ENCODE measurements at regions not wholly inside any gene's neighbourhood (a gene's known extent, or its start where the extent isn't known, plus 50 kb on each side); places are given as distances from the start of the nearest gene placed in this dataset.
"Not testable (repeated sequence)": the region's sequence is repeated elsewhere in the genome, so short reads cannot be mapped to it uniquely, and the experiment has no call there.

- TF ChIP-seq CTCF (IDR thresholded peaks at IDR 0.05): no peak
- intact Hi-C loops (cut with DNase I): no loop called here
- H3K4me3 ChIP-seq: no peak overlapping the region
- DNase-seq (no peak), ATAC-seq (peak; percentile 52 to 78 (median 66))
- 42 to 50% (median 50%) methylated on average over 4 of the region's 4 CpGs for WGBS, 3 donors
- H3K36me3 ChIP-seq (ENCODE audit: insufficient read depth in 1 of 2, low read depth in 1 of 2): no peaks in the 10 kb centered on the region
- H3K4me1 ChIP-seq: peaks cover 3% of the 10 kb centered on the region
- no peaks in the 10 kb centered on the region for H3K27me3 ChIP-seq (ENCODE audit: insufficient read depth in 3 of 3, low read length in 2 of 3)
- H3K9me3 ChIP-seq: no peaks in the 10 kb centered on the region
- H3K27ac ChIP-seq: peak overlapping the region; percentile 58
These were observed 62.9 kb upstream of the SERPINE2 start for GRCh38 chr2:224101820-224102630.

DNA sequence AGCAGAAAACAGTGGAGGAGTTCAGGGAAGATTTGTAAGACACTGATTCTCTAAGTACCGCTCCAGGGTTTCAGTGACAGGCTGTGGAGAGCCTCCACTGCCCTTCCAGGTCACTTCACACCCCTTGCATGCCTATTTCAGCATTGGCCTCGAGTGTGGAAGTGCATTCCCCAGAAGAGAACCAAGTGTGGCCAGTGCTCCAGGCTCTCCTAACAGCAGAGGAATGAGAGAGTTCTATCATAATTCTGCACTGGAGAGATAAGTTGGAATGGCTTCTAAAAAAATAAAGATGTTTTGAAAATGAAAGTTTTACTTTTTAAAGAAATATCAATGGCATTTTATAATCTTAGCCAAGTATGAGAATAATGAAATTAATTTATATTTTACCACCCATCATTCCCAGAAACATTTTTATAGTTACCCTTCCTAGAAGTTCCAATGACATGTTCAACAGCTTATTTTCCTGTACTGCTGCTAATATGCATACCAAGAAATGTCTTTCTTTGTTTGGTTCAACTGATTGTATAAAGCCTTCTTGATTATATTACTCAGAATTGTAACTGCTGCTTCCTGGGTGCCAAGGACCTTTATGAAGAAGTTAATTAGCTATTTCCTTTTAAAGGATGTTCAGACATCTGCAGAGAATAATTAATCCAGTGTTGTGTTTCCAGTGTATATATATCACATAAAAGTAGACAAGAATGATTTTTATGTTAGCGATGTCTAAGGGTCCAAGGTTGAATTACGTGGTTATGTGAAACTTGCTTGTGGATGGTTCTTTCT, 61.0 kb upstream of the SERPINE2 start:
- peaks cover 3% of the 10 kb centered on the region for H3K4me1 ChIP-seq
- no peak overlapping the region for H3K27ac ChIP-seq

GRCh38 chr2:224098481-224099230, 59.6 kb upstream of the SERPINE2 start:
- 61 to 70% (median 62%) methylated on average over 16 of the region's 16 CpGs for WGBS, 3 donors
- no peaks in the 10 kb centered on the region for H3K9me3 ChIP-seq
- peaks cover 3% of the 10 kb centered on the region for H3K4me1 ChIP-seq
- no peak for TF ChIP-seq CTCF (IDR thresholded peaks at IDR 0.05)
- H3K4me3 ChIP-seq: no peak overlapping the region
- DNase-seq (peak in 1 of 2 donors; percentile 23), ATAC-seq (no peak)
- intact Hi-C loops (cut with DNase I): no loop called here
- H3K27ac ChIP-seq: no peak overlapping the region
- H3K36me3 ChIP-seq (ENCODE audit: insufficient read depth in 1 of 2, low read depth in 1 of 2): no peaks in the 10 kb centered on the region
- peaks cover 0 to 2% (median 0%) of the 10 kb centered on the region in 3 donors for H3K27me3 ChIP-seq (ENCODE audit: insufficient read depth in 3 of 3, low read length in 2 of 3)

More for the DNA sequence above, 61.0 kb upstream of the SERPINE2 start:
- Histone ChIP-seq H3K27me3 (ENCODE audit: insufficient read depth in 3 of 3, low read length in 2 of 3) (no peaks in the 10 kb centered on the region), H3K4me3 (no peak overlapping the region), H3K9me3 (no peaks in the 10 kb centered on the region), H3K36me3 (ENCODE audit: insufficient read depth in 1 of 2, low read depth in 1 of 2) (no peaks in the 10 kb centered on the region)
- ATAC-seq (no peak), DNase-seq (no peak)
- WGBS, 3 donors: 67 to 73% (median 69%) methylated on average over 4 of the region's 4 CpGs
- intact Hi-C loops (cut with DNase I): no loop called here
- no peak for TF ChIP-seq CTCF (IDR thresholded peaks at IDR 0.05)

- 95 to 97% (median 97%) methylated on average over 1 of the region's 1 CpG for WGBS, 3 donors
These were observed 55.3 kb upstream of the SERPINE2 start for GRCh38 chr2:224094413-224094812.

DNA sequence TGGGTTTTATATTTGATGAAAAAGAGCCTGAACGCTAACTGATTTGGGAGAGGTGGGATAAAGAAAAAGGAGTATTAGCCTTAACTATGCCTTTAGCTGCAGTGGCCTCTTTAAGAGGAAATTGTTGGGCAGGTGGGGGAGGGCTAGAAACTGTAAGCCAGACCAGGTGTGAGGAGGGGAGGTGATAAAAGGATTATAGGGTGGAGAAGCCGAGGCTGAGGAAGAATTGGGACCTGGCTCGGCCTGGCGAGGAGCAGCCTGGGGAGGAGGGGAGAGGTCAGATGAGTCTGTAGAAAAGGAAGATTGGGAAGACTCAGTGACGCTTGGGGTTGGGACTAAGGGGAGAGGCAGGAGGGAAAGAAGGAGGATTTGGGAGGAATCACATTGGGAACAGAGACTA, 52.6 kb upstream of the SERPINE2 start:
- WGBS, 3 donors: 55 to 79% (median 71%) methylated on average over 5 of the region's 5 CpGs
- ATAC-seq; DNase-seq; intact Hi-C loops (cut with DNase I); H3K36me3 ChIP-seq (ENCODE audit: insufficient read depth in 1 of 2, low read depth in 1 of 2); H3K27me3 ChIP-seq (ENCODE audit: insufficient read depth in 3 of 3, low read length in 2 of 3); H3K4me1 ChIP-seq; H3K27ac ChIP-seq; H3K4me3 ChIP-seq; H3K9me3 ChIP-seq: not testable (repeated sequence)

More at GRCh38 chr2:224094413-224094812, 55.3 kb upstream of the SERPINE2 start:
- Histone ChIP-seq H3K27me3 (ENCODE audit: insufficient read depth in 3 of 3, low read length in 2 of 3) (peaks cover 0 to 2% (median 0%) of the 10 kb centered on the region in 3 donors), H3K27ac (no peak overlapping the region), H3K36me3 (ENCODE audit: insufficient read depth in 1 of 2, low read depth in 1 of 2) (no peaks in the 10 kb centered on the region), H3K4me3 (no peak overlapping the region), H3K4me1 (no peaks in the 10 kb centered on the region), H3K9me3 (no peaks in the 10 kb centered on the region)
- no peak for ATAC-seq
- intact Hi-C loops (cut with DNase I): no loop called here
- no peak for TF ChIP-seq CTCF (IDR thresholded peaks at IDR 0.05)
- no peak for DNase-seq

GRCh38 chr2:224089606-224090005, 50.5 kb upstream of the SERPINE2 start:
- WGBS, 3 donors: 92 to 95% (median 93%) methylated on average over 6 of the region's 6 CpGs
- intact Hi-C loops (cut with DNase I); H3K9me3 ChIP-seq; DNase-seq; ATAC-seq; H3K27ac ChIP-seq; H3K36me3 ChIP-seq (ENCODE audit: insufficient read depth in 1 of 2, low read depth in 1 of 2); H3K27me3 ChIP-seq (ENCODE audit: insufficient read depth in 3 of 3, low read length in 2 of 3); H3K4me3 ChIP-seq; H3K4me1 ChIP-seq: not testable (repeated sequence)

Measured in psoas muscle (tissue), 7 donors.